ENCODE measurements at regions not wholly inside any gene's neighbourhood (a gene's known extent, or its start where the extent isn't known, plus 50 kb on each side); places are given as distances from the start of the nearest gene placed in this dataset.

GRCh38 chr2:103469800-103470199, 708.0 kb downstream of the TMEM182 start:
- H3K4me3 ChIP-seq (ENCODE audit: low read length), result no peak overlapping the region
- DNase-seq (ENCODE audit: low read depth), result no peak
- no peak for TF ChIP-seq CTCF (conservative IDR thresholded peaks at IDR 0.05; ENCODE audit: low read depth, low read length)

GRCh38 chr2:103484906-103485305, 723.1 kb downstream of the TMEM182 start:
- H3K4me3 ChIP-seq (ENCODE audit: low read length), result no peak overlapping the region
- no peak for DNase-seq (ENCODE audit: low read depth)
- no peak for TF ChIP-seq CTCF (conservative IDR thresholded peaks at IDR 0.05; ENCODE audit: low read depth, low read length)

DNA sequence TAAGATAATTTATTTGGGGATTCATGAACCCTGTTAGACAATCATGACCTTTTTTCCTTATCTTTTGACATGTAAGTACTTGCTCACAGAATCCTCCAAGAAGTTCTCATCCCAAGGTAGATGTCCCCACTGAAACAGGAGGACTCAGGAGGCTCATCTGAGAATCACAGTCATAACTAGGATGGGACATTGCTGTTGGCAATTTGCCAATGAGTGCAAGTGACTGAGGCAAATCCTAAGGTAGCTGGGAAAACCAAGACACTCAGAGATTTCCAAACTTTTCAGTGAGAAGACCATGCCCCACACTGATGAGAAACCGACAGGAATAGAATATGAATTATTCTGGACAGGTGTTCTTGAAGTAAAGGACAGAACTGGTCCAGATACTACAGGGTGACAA, 735.0 kb downstream of the TMEM182 start:
- TF ChIP-seq CTCF (conservative IDR thresholded peaks at IDR 0.05; ENCODE audit: low read depth, low read length), result no peak
- DNase-seq (ENCODE audit: low read depth), result no peak
- H3K4me3 ChIP-seq (ENCODE audit: low read length), result no peak overlapping the region

DNA sequence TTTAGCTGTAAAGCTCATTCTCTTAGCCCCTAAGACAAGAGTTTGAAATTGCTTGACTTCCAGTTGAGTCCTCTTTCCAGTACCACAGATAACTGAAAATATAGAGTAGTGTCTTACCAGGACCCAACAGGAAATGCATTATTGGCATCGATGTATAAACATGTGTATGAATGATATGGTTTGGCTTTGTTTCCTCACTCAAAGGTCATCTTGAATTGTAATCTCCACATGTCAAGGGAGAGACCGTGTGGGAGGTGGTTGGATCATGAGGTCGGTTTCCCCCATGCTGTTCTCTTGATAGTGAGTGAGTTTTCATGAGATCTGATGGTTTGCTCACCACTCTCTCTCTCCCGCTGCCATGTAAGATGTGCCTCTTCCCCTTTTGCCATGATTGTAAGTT, 745.0 kb downstream of the TMEM182 start:
- TF ChIP-seq CTCF (conservative IDR thresholded peaks at IDR 0.05; ENCODE audit: low read depth, low read length), result no peak
- DNase-seq (ENCODE audit: low read depth), result no peak
- H3K4me3 ChIP-seq (ENCODE audit: low read length), result no peak overlapping the region

- H3K4me3 ChIP-seq (ENCODE audit: low read length), result no peak overlapping the region
- no peak for TF ChIP-seq CTCF (conservative IDR thresholded peaks at IDR 0.05; ENCODE audit: low read depth, low read length)
- no peak for DNase-seq (ENCODE audit: low read depth)
Observed at GRCh38 chr2:103512442-103512841, 750.6 kb downstream of the TMEM182 start.

DNA sequence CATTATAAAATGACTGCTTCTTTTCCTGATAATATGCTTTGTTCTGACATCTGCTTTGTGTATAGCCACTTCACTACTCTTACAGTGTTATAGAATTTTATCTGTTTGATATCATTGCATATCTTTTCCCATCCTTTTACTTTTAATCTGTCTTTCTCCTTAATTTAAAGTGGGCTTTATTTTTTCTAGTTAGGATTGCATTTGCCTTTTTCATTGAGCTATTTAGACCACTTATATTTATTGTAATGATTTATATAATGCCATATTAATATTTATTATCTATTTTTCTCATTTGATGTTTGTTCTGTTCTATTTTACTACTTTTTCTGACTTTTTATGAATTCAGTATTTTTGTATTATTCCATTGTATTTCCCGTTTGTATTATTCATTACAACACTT, 758.7 kb downstream of the TMEM182 start:
- no peak for DNase-seq (ENCODE audit: low read depth)
- no peak for TF ChIP-seq CTCF (conservative IDR thresholded peaks at IDR 0.05; ENCODE audit: low read depth, low read length)
- no peak overlapping the region for H3K4me3 ChIP-seq (ENCODE audit: low read length)

GRCh38 chr2:103525756-103526155, 763.9 kb downstream of the TMEM182 start:
- no peak for TF ChIP-seq CTCF (conservative IDR thresholded peaks at IDR 0.05; ENCODE audit: low read depth, low read length)
- DNase-seq (ENCODE audit: low read depth), result no peak
- no peak overlapping the region for H3K4me3 ChIP-seq (ENCODE audit: low read length)
